LNCAP (cell line): ENCODE measurements at regions not wholly inside any gene's neighbourhood (a gene's known extent, or its start where the extent isn't known, plus 50 kb on each side); places are given as distances from the start of the nearest gene placed in this dataset.

Experiments
- CTCF ChIP-seq: fragments of 450-650 bp; IDR thresholded peaks from 2 replicates; pipeline ENCODE4 v1.5.1; 2017; ENCODE audit warnings: mild to moderate bottlenecking

GRCh38 chr4:14083150-14083549, 455.6 kb upstream of the BOD1L1 start:
- TF ChIP-seq CTCF: no peak

GRCh38 chr4:14084598-14084997, 457.1 kb upstream of the BOD1L1 start:
- TF ChIP-seq CTCF: no peak

- TF ChIP-seq CTCF: no peak
Observed at GRCh38 chr4:14087459-14087858, 459.9 kb upstream of the BOD1L1 start.

- no peak for TF ChIP-seq CTCF
Observed at GRCh38 chr4:14087921-14088320, 460.4 kb upstream of the BOD1L1 start.

- TF ChIP-seq CTCF: no peak
Observed at GRCh38 chr4:14091531-14091930, 464.0 kb upstream of the BOD1L1 start.

GRCh38 chr4:14091966-14092365, 464.4 kb upstream of the BOD1L1 start:
- no peak for TF ChIP-seq CTCF

GRCh38 chr4:14092741-14093140, 465.2 kb upstream of the BOD1L1 start:
- TF ChIP-seq CTCF: no peak

GRCh38 chr4:14095831-14096230, 468.3 kb upstream of the BOD1L1 start:
- TF ChIP-seq CTCF: no peak
